CD4-positive, alpha-beta T cell (primary cell): ENCODE measurements at regions not wholly inside any gene's neighbourhood (a gene's known extent, or its start where the extent isn't known, plus 50 kb on each side); places are given as distances from the start of the nearest gene placed in this dataset.
A peak's percentile ranks its signal among the peaks of the same experiment; 100 is the strongest.
"Not testable (repeated sequence)": the region's sequence is repeated elsewhere in the genome, so short reads cannot be mapped to it uniquely, and the experiment has no call there.

Experiments
- ATAC-seq: fragments of 200-7000 bp; cut with Tn5 transposase; one replicate; pipeline ENCODE4 v1.10.0; 2022; ENCODE audit warnings: mild to moderate bottlenecking; ENCODE audit not compliant: poor library complexity
- CTCF ChIA-PET: fragments of 350-600 bp; sonication (Branson Sonifier 250); formaldehyde crosslinking; loops from one replicate; lab custom pipeline; 2021; ENCODE audit warnings: antibody characterized with exemption, inconsistent platforms; lab: Charles Lee
- POLR2A ChIA-PET: fragments of 350-600 bp; sonication (Branson Sonifier 250); formaldehyde crosslinking; loops from one replicate; lab custom pipeline; 2021; ENCODE audit warnings: antibody characterized with exemption, inconsistent platforms; lab: Charles Lee
- DNase-seq, 14 experiments: peaks; one replicate each; pipeline ENCODE4 v3.0.0-alpha.2; 2013 to 2020; ENCODE audit warnings: mixed read lengths in 2 of 14
- H3K27ac ChIP-seq, 2 donors: one replicate each; pipeline versions ENCODE4 v1.5.1 to v1.7.0; 2013; ENCODE audit warnings: low read length in 2 of 2, low read depth in 1 of 2, mild to moderate bottlenecking in 1 of 2
- H3K27me3 ChIP-seq, 2 experiments: 1 replicate in 1 of 2; 2 replicates in 1 of 2; pipeline versions ENCODE4 v1.6.1 to v1.7.0; 2013; ENCODE audit warnings: low read length in 2 of 2, control low read depth in 1 of 2, mild to moderate bottlenecking in 1 of 2, moderate library complexity in 1 of 2; ENCODE audit not compliant: insufficient read depth in 2 of 2, control insufficient read depth in 1 of 2
- H3K36me3 ChIP-seq: one replicate; pipeline ENCODE4 v1.6.1; 2013; ENCODE audit warnings: low read length, control low read depth; ENCODE audit not compliant: insufficient read depth
- H3K4me1 ChIP-seq: one replicate; pipeline ENCODE4 v1.6.1; 2013; ENCODE audit warnings: low read length, control low read depth; ENCODE audit not compliant: insufficient read depth
- H3K4me3 ChIP-seq: one replicate; pipeline ENCODE4 v1.5.1; 2013; ENCODE audit warnings: mild to moderate bottlenecking, low read length, moderate library complexity
- H3K9me3 ChIP-seq, 2 experiments: 1 replicate in 1 of 2; 2 replicates in 1 of 2; pipeline versions ENCODE4 v1.6.1 to v1.7.0; 2013; ENCODE audit warnings: low read length in 2 of 2, mild to moderate bottlenecking in 2 of 2, control low read depth in 1 of 2, moderate library complexity in 1 of 2; ENCODE audit not compliant: control insufficient read depth in 1 of 2, insufficient read depth in 1 of 2
- H3K27ac Mint-ChIP-seq: one replicate; pipeline ENCODE4 v1.8.0; 2020; ENCODE audit warnings: mixed read lengths
- H3K27me3 Mint-ChIP-seq: one replicate; pipeline ENCODE4 v1.8.0; 2021; ENCODE audit warnings: mixed read lengths
- H3K36me3 Mint-ChIP-seq: one replicate; pipeline ENCODE4 v1.8.0; 2021; ENCODE audit warnings: low read depth, mixed read lengths
- H3K4me1 Mint-ChIP-seq: one replicate; pipeline ENCODE4 v1.8.0; 2021; ENCODE audit warnings: low read depth, mixed read lengths
- H3K4me3 Mint-ChIP-seq: one replicate; pipeline ENCODE4 v1.8.0; 2020; ENCODE audit warnings: mild to moderate bottlenecking, mixed read lengths
- H3K9me3 Mint-ChIP-seq: one replicate; pipeline ENCODE4 v1.8.0; 2020; ENCODE audit warnings: mixed read lengths
- intact Hi-C, 2 experiments: fragments of 100-400 bp; cut with DNase I in 1 of 2; cut with micrococcal nuclease in 1 of 2; formaldehyde crosslinking; loops; one replicate each; pipeline versions ENCODE4 v1.15.1 to v1.9.0; 2023 to 2025; cut with DNase I, micrococcal nuclease
- TF ChIP-seq, protein P1 (sequence below): fragments of 200-600 bp; IDR thresholded peaks from one replicate; pipeline ENCODE4 v1.8.0; 2022; ENCODE audit warnings: antibody characterized with exemption, mild to moderate bottlenecking

DNA sequence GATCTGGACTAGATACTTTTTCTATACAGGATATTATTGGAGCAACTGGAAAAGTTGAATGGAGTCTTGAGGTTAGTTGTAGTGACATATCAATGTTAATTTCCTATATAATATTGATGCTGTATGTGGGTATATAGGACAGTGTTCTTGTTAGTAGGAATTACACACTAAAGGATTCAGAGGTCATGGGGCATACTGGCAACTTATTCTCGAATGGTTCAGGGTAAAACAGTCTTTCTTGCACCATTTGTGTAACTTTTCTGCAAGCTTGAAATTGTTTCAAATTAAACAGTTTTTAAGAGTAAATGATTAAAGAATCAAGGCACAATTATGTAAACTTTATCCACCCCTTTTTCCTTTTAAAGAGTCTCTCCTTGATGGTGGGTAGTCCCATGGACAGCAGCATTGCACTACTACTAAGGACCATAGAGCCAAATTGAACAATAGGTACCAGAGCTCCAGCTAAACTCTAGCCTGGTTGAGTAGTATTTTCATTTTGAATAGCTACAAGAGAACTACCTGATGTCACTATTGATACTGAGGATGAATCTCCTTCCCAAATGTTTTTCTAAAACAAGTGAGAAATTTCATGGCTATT lies 70.1 kb downstream of the DMP1 start:
- DNase-seq (no peak), ATAC-seq (no peak)
- H3K4me3 ChIP-seq, result no peak overlapping the region
- POLR2A ChIA-PET, result no interaction called here
- no peak overlapping the region for H3K27ac ChIP-seq
- no peaks in the 10 kb centered on the region for H3K36me3 ChIP-seq
- Mint-ChIP-seq H3K36me3 (no peaks in the 10 kb centered on the region), H3K4me3 (no peak overlapping the region), H3K27me3 (no peaks in the 10 kb centered on the region), H3K9me3 (peaks cover 10% of the 10 kb centered on the region), H3K4me1 (no peaks in the 10 kb centered on the region), H3K27ac (no peak overlapping the region)
- H3K9me3 ChIP-seq, result peaks cover under 1 to 2% of the 10 kb centered on the region in 2 experiments
- intact Hi-C loops, result no loop called here
- H3K4me1 ChIP-seq, result no peaks in the 10 kb centered on the region
- CTCF ChIA-PET, result no interaction called here
- H3K27me3 ChIP-seq, result no peaks in the 10 kb centered on the region
- TF ChIP-seq, protein P1, sequence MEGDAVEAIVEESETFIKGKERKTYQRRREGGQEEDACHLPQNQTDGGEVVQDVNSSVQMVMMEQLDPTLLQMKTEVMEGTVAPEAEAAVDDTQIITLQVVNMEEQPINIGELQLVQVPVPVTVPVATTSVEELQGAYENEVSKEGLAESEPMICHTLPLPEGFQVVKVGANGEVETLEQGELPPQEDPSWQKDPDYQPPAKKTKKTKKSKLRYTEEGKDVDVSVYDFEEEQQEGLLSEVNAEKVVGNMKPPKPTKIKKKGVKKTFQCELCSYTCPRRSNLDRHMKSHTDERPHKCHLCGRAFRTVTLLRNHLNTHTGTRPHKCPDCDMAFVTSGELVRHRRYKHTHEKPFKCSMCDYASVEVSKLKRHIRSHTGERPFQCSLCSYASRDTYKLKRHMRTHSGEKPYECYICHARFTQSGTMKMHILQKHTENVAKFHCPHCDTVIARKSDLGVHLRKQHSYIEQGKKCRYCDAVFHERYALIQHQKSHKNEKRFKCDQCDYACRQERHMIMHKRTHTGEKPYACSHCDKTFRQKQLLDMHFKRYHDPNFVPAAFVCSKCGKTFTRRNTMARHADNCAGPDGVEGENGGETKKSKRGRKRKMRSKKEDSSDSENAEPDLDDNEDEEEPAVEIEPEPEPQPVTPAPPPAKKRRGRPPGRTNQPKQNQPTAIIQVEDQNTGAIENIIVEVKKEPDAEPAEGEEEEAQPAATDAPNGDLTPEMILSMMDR, result no peak

DNA sequence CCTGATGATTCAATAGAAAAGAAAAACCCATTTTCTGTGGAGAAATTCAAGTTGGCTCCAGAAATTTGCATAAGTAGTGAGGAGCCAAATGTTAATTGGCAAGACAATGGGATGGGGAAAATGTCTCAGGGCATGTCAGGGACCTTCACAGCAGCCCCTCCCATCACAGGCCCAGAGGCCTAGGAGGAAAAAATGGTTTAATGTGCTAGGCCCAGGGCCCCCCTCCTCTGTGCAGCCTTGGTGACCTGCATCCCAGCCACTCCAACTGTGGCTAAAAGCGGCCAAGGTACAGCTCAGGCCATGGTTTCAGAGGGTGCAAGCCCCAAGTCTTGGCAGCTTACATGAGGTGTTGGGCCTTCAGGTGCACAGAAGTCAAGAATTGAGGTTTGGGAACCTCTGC lies 74.1 kb upstream of the IBSP start:
- H3K9me3 ChIP-seq, POLR2A ChIA-PET, H3K36me3 Mint-ChIP-seq, H3K27ac Mint-ChIP-seq, H3K4me1 ChIP-seq, H3K36me3 ChIP-seq, ATAC-seq, H3K4me3 Mint-ChIP-seq, H3K4me1 Mint-ChIP-seq, H3K27me3 ChIP-seq, DNase-seq, H3K27me3 Mint-ChIP-seq, H3K27ac ChIP-seq, intact Hi-C loops, H3K4me3 ChIP-seq, CTCF ChIA-PET: not testable (repeated sequence)
- H3K9me3 Mint-ChIP-seq, result peaks cover 13% of the 10 kb centered on the region

DNA sequence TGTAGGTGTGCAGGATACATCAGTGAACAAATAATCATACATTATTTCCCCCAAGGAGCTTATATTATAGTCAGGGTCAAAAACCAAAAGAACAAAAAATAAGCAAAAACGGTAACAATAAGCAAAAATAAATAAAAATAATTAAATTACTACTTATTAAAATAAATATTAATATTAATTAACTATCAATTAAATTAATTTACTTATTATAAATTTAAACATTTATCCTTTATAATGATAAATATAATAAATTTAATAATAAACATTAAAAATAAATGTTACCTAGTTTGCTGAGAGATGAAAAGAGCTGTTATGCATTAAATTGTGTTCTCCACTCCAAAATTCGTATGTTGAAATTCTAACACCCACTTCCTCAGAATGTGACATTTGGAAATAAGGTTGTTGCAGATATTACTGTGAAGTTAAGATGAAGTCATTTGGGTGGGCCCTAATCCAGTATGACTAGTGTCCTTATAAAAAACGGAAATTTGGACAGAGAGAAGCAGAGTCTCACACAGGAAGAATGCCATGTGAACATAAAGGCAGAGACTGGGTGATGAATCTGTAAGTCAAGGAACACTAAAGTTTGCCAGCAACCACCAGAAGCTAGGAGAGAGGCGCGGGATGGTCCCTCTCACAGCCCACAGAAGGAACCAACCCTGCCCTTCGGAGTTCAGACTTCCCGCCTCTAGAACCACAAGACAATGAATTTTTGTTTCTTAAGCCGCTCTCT lies 67.2 kb upstream of the IBSP start:
- Histone ChIP-seq H3K4me1 (no peaks in the 10 kb centered on the region), H3K36me3 (no peaks in the 10 kb centered on the region), H3K9me3 (no peaks in the 10 kb centered on the region), H3K27me3 (peaks cover 0 to 5% of the 10 kb centered on the region in 2 experiments), H3K4me3 (no peak overlapping the region), H3K27ac (no peak overlapping the region)
- Mint-ChIP-seq H3K27ac (no peak overlapping the region), H3K4me1 (no peaks in the 10 kb centered on the region), H3K36me3 (no peaks in the 10 kb centered on the region), H3K27me3 (peaks cover 6% of the 10 kb centered on the region), H3K4me3 (no peak overlapping the region), H3K9me3 (peaks cover under 1% of the 10 kb centered on the region)
- ChIA-PET CTCF (no interaction called here), POLR2A (no interaction called here)
- ATAC-seq, result no peak
- peak in 2 of 14 experiments; percentile 4 to 35 for DNase-seq
- TF ChIP-seq, protein P1, result no peak
- intact Hi-C loops, result no loop called here
